HepG2 (cell line): ENCODE measurements at regions not wholly inside any gene's neighbourhood (a gene's known extent, or its start where the extent isn't known, plus 50 kb on each side); places are given as distances from the start of the nearest gene placed in this dataset.

ENCODE experiments used
- ATAC-seq: fragments of 200-7000 bp; cut with Tn5 transposase; 3 replicates; pipeline ENCODE4 v1.9.1; 2020; ENCODE audit warnings: mild to moderate bottlenecking, moderate library complexity
- BruUV-seq: library from RNA; stranded (reverse); fragments of 400-500 nt; replicated peaks from 2 replicates; lab custom pipeline; 2021; lab: Mats Ljungman, UMichigan
- CTCF ChIA-PET: fragments of 300-600 bp; formaldehyde crosslinking; extraction: SDS; loops from one replicate; lab custom pipeline; 2021; ENCODE audit warnings: low total read pairs, inconsistent platforms, low intra/inter-chr PET ratio; lab: Yijun Ruan, JAX
- POLR2A ChIA-PET: fragments of 350-600 bp; sonication (Branson Sonifier 250); formaldehyde crosslinking; loops from one replicate; lab custom pipeline; 2020; ENCODE audit warnings: antibody characterized with exemption, inconsistent platforms; lab: Yijun Ruan, JAX
- DNase-seq: peaks from one replicate; pipeline ENCODE4 v3.0.0-alpha.2; 2015; ENCODE audit warnings: low spot score
- FAIRE-seq: peaks from 3 replicates; lab custom pipeline; 2011; peaks lifted over from hg19 to GRCh38; lab: Jason Lieb, UNC
- H2AFZ ChIP-seq: one replicate; pipeline ENCODE4 v1.6.1; 2011; ENCODE audit warnings: low read length, inconsistent platforms
- H3K27ac ChIP-seq: fragments of 300-600 bp; 3 replicates; pipeline ENCODE4 v1.8.0; 2011; ENCODE audit warnings: mixed run types, mild to moderate bottlenecking, mixed read lengths, low read length, inconsistent platforms; ENCODE audit not compliant: insufficient read depth; ENCODE audit errors: extremely low read length
- H3K27me3 ChIP-seq, 2 experiments: fragments of 200-600 bp in 1 of 2; 2 replicates in 1 of 2; 3 replicates in 1 of 2; pipeline versions ENCODE4 v1.6.0 to v1.8.0; 2011; ENCODE audit warnings: low read length in 2 of 2, mild to moderate bottlenecking in 2 of 2, moderate library complexity in 2 of 2, inconsistent platforms in 1 of 2; ENCODE audit not compliant: insufficient read depth in 2 of 2, control insufficient read depth in 1 of 2
- H3K36me3 ChIP-seq, 2 experiments: fragments of 200-600 bp in 1 of 2; replicated peaks in 1 of 2; 2 replicates in 1 of 2; 3 replicates in 1 of 2; pipeline versions ENCODE4 v1.5.1 to v1.8.0; 2011; ENCODE audit warnings: low read length in 2 of 2, inconsistent platforms in 1 of 2; ENCODE audit not compliant: insufficient read depth in 2 of 2, control insufficient read depth in 1 of 2
- H3K4me1 ChIP-seq: 2 replicates; pipeline ENCODE4 v1.5.1; 2012; ENCODE audit warnings: low read length, inconsistent platforms; ENCODE audit not compliant: insufficient read depth
- H3K4me2 ChIP-seq: 2 replicates; pipeline ENCODE4 v1.6.0; 2011; ENCODE audit warnings: low read depth, low read length, inconsistent platforms
- H3K4me3 ChIP-seq, 3 experiments: fragments of 200-600 bp in 1 of 3; sonication (generic), shearing (Covaris generic) in 1 of 3; replicated peaks in 1 of 3; 2 replicates each; pipeline ENCODE4 v1.5.1; 2011 to 2016; ENCODE audit warnings: low read length in 3 of 3, inconsistent platforms in 2 of 3, low read depth in 2 of 3, mild to moderate bottlenecking in 2 of 3, control low read depth in 1 of 3, mixed read lengths in 1 of 3; ENCODE audit not compliant: insufficient read depth in 1 of 3
- H3K79me2 ChIP-seq: one replicate; pipeline ENCODE4 v1.6.1; 2011; ENCODE audit warnings: low read length, inconsistent platforms; ENCODE audit not compliant: insufficient read depth
- H3K9ac ChIP-seq: 2 replicates; pipeline ENCODE4 v1.6.0; 2011; ENCODE audit warnings: mild to moderate bottlenecking, low read depth, low read length, inconsistent platforms; ENCODE audit not compliant: insufficient read depth
- H3K9me3 ChIP-seq: 2 replicates; pipeline ENCODE4 v1.5.1; 2012; ENCODE audit warnings: mild to moderate bottlenecking, low read length
- H4K20me1 ChIP-seq: 2 replicates; pipeline ENCODE4 v1.6.0; 2011; ENCODE audit warnings: inconsistent platforms, mild to moderate bottlenecking, low read length, moderate library complexity; ENCODE audit not compliant: insufficient read depth
- DPF2 ChIP-seq: sonication (generic); formaldehyde crosslinking; IDR thresholded peaks from 2 replicates; pipeline ENCODE4 v1.4.0; 2020; ENCODE audit warnings: mild to moderate bottlenecking, low read depth, missing genetic modification reagents, borderline replicate concordance
- ETV6 ChIP-seq: sonication (generic); formaldehyde crosslinking; conservative IDR thresholded peaks from 2 replicates; pipeline ENCODE4 v1.4.0; 2020; ENCODE audit warnings: missing genetic modification reagents
- HNF4G ChIP-seq, 2 experiments: sonication (generic) in 1 of 2; formaldehyde crosslinking in 1 of 2; IDR thresholded peaks; 2 replicates each; pipeline versions ENCODE4 v1.4.0 to v1.6.1; 2011 to 2020; ENCODE audit warnings: borderline replicate concordance in 2 of 2, low read depth in 2 of 2, mild to moderate bottlenecking in 2 of 2, low read length in 1 of 2, missing genetic modification reagents in 1 of 2, moderate library complexity in 1 of 2
- IKZF1 ChIP-seq: fragments of 450-650 bp; IDR thresholded peaks from 2 replicates; pipeline ENCODE4 v1.7.1; 2016
- IKZF4 ChIP-seq: sonication (generic); formaldehyde crosslinking; IDR thresholded peaks from 2 replicates; pipeline ENCODE4 v1.5.1; 2020; ENCODE audit warnings: borderline replicate concordance, mild to moderate bottlenecking, low read depth, missing genetic modification reagents; ENCODE audit errors: not compliant biosample characterization
- MLXIP ChIP-seq: sonication (generic); formaldehyde crosslinking; IDR thresholded peaks from 2 replicates; pipeline ENCODE4 v1.9.0; 2021; ENCODE audit warnings: missing genetic modification reagents, borderline replicate concordance
- RFXAP ChIP-seq: sonication (generic); formaldehyde crosslinking; IDR thresholded peaks from 2 replicates; pipeline ENCODE4 v1.4.0; 2020; ENCODE audit warnings: missing genetic modification reagents, borderline replicate concordance
- SYNCRIP ChIP-seq: fragments of 200-400 bp; formaldehyde crosslinking; IDR thresholded peaks from 2 replicates; pipeline ENCODE4 v1.6.1; 2018; ENCODE audit warnings: mild to moderate bottlenecking, low read depth, low read length; ENCODE audit not compliant: insufficient read depth
- ZBTB4 ChIP-seq: sonication (generic); formaldehyde crosslinking; IDR thresholded peaks from 2 replicates; pipeline ENCODE4 v1.4.0; 2020; ENCODE audit warnings: missing genetic modification reagents, mild to moderate bottlenecking, borderline replicate concordance
- ZFP41 ChIP-seq: sonication (generic); formaldehyde crosslinking; IDR thresholded peaks from 2 replicates; pipeline ENCODE4 v1.4.0; 2020; ENCODE audit warnings: mild to moderate bottlenecking, missing genetic modification reagents, borderline replicate concordance
- ZNF564 ChIP-seq: sonication (generic); formaldehyde crosslinking; IDR thresholded peaks from 2 replicates; pipeline ENCODE4 v1.8.1; 2023; ENCODE audit warnings: mild to moderate bottlenecking, missing genetic modification reagents
- ZNF569 ChIP-seq: sonication (generic); formaldehyde crosslinking; IDR thresholded peaks from 2 replicates; pipeline ENCODE4 v1.5.0; 2020; ENCODE audit warnings: mild to moderate bottlenecking, missing genetic modification reagents, moderate library complexity, borderline replicate concordance
- ZNF780A ChIP-seq: sonication (generic); formaldehyde crosslinking; IDR thresholded peaks from 2 replicates; pipeline ENCODE4 v1.8.0; 2022; ENCODE audit warnings: mild to moderate bottlenecking, missing genetic modification reagents, moderate library complexity
- ZNF883 ChIP-seq: sonication (generic); formaldehyde crosslinking; IDR thresholded peaks from 2 replicates; pipeline ENCODE4 v1.5.1; 2020; ENCODE audit warnings: mild to moderate bottlenecking, missing genetic modification reagents; ENCODE audit errors: not compliant biosample characterization
- WGBS: methylation state at CpG from one replicate; pipeline ENCODE4 v1.1.6; 2017; ENCODE audit warnings: low lambda C conversion rate; 5-methylcytosine and 5-hydroxymethylcytosine counted together
- in situ Hi-C: cut with HindIII; loops from 2 replicates; pipeline ENCODE4 v1.10.0; 2017; ENCODE audit warnings: low pct_unique_long_range_greater_than_20kb; ENCODE audit not compliant: extremely low pct_ligation_motif_present
- intact Hi-C: fragments of 100-400 bp; cut with micrococcal nuclease; formaldehyde crosslinking; loops from one replicate; pipeline ENCODE4 v1.10.0; 2022; ENCODE audit not compliant: unreplicated experiment

- TF ChIP-seq MLXIP (no peak), ZNF883 (CRISPR knock-in tag) (no peak)
Measured at GRCh38 chr15:38128921-38129320, 123.7 kb upstream of the SPRED1 start (continued).

GRCh38 chr15:38129531-38130204, 123.0 kb upstream of the SPRED1 start:
- Histone ChIP-seq H4K20me1 (no peaks in the 10 kb centered on the region), H3K4me3 (no peak overlapping the region), H2AFZ (no peak overlapping the region), H3K4me1 (no peaks in the 10 kb centered on the region), H3K79me2 (no peaks in the 10 kb centered on the region), H3K27ac (no peak overlapping the region), H3K27me3 (no peaks in the 10 kb centered on the region), H3K9me3 (no peaks in the 10 kb centered on the region), H3K4me2 (no peak overlapping the region), H3K9ac (no peak overlapping the region), H3K36me3 (no peaks in the 10 kb centered on the region)
- 47% methylated on average over 12 of the region's 12 CpGs for WGBS
- DNase-seq (no peak), ATAC-seq (no peak), FAIRE-seq (no peak)
- intact Hi-C loops = no loop called here
- BruUV-seq = no TSS peak
- ChIA-PET POLR2A (no interaction called here), CTCF (no interaction called here)
- in situ Hi-C loops = no loop called here
- no peak for TF ChIP-seq ZNF780A
- no peak for TF ChIP-seq HNF4G (IDR thresholded peaks at IDR 0.05; ENCODE audit: borderline replicate concordance, low read depth, low read length)
- TF ChIP-seq HNF4G (CRISPR knock-in tag; IDR thresholded peaks at IDR 0.05; ENCODE audit: borderline replicate concordance, low read depth) = no peak
- TF ChIP-seq ZNF564 = no peak
- no peak for TF ChIP-seq DPF2 (CRISPR knock-in tag)
- no peak for TF ChIP-seq IKZF1
- TF ChIP-seq SYNCRIP = no peak
- TF ChIP-seq ZFP41 = no peak
- no peak for TF ChIP-seq RFXAP
- TF ChIP-seq ZBTB4 (CRISPR knock-in tag) = no peak
- TF ChIP-seq ETV6 = no peak
- no peak for TF ChIP-seq IKZF4 (CRISPR knock-in tag)
- TF ChIP-seq ZNF569 (CRISPR knock-in tag) = no peak
